Psoas muscle (tissue), 7 donors: ENCODE measurements at regions not wholly inside any gene's neighbourhood (a gene's known extent, or its start where the extent isn't known, plus 50 kb on each side); places are given as distances from the start of the nearest gene placed in this dataset.

Experiments
- ATAC-seq, 4 donors: fragments of 200-7000 bp; cut with Tn5 transposase; one replicate each; pipeline ENCODE4 v1.9.1; 2020; ENCODE audit warnings: moderate library complexity in 3 of 4, mild to moderate bottlenecking in 2 of 4
- DNase-seq, 2 donors: peaks; one replicate each; pipeline ENCODE4 v3.0.0-alpha.2; 2020
- H3K27ac ChIP-seq: fragments of 200-600 bp; one replicate; pipeline ENCODE4 v1.8.0; 2022
- H3K27me3 ChIP-seq, 3 donors: fragments of 200-600 bp in 1 of 3; one replicate each; pipeline versions ENCODE4 v1.6.1 to v1.8.0; 2013 to 2022; ENCODE audit warnings: low read length in 2 of 3, mild to moderate bottlenecking in 2 of 3, moderate library complexity in 1 of 3; ENCODE audit not compliant: insufficient read depth in 3 of 3
- H3K36me3 ChIP-seq, 2 donors: fragments of 200-600 bp in 1 of 2; one replicate each; pipeline versions ENCODE4 v1.6.1 to v1.8.0; 2013 to 2022; ENCODE audit warnings: low read depth in 1 of 2, mild to moderate bottlenecking in 1 of 2, moderate library complexity in 1 of 2; ENCODE audit not compliant: insufficient read depth in 1 of 2
- H3K4me1 ChIP-seq: fragments of 200-600 bp; one replicate; pipeline ENCODE4 v1.8.0; 2022
- H3K4me3 ChIP-seq: fragments of 200-600 bp; one replicate; pipeline ENCODE4 v1.8.0; 2022; ENCODE audit warnings: mild to moderate bottlenecking
- H3K9me3 ChIP-seq: fragments of 200-600 bp; one replicate; pipeline ENCODE4 v1.8.0; 2022
- CTCF ChIP-seq: fragments of 200-600 bp; IDR thresholded peaks from one replicate; pipeline ENCODE4 v1.8.0; 2022; ENCODE audit warnings: antibody characterized with exemption
- WGBS, 3 donors: extraction: QIAGEN DNeasy Blood & Tissue Kit; methylation state at CpG; one replicate each; pipeline versions ENCODE4 v1.1.6 to v1.1.7; 2013; 5-methylcytosine and 5-hydroxymethylcytosine counted together
- intact Hi-C, 2 donors: fragments of 100-400 bp; cut with DNase I; formaldehyde crosslinking; loops; one replicate each; pipeline versions ENCODE4 v1.11.0 to v1.14.2; 2022
- donor health status: healthy with polysubstance abuse.
- donor health status: DM: no; HTN: no; CAD: no; lungs with moderate emphysema.
- donor health status: Bipolar disorder and iron deficiency.
- donor health status: healthy.
- donor health status: DM: yes; HTN: yes; CAD: no.
- donor health status: DM: no; HTN: no; CAD: no.
- donor health status: DM: yes; HTN: yes; CAD: no.

GRCh38 chr5:4246447-4246846, 650.8 kb downstream of the IRX1 start:
- ATAC-seq (no peak), DNase-seq (no peak)
- H3K4me1 ChIP-seq, result no peaks in the 10 kb centered on the region
- intact Hi-C loops, result no loop called here
- TF ChIP-seq CTCF, result no peak
- H3K27me3 ChIP-seq, result no peaks in the 10 kb centered on the region
- 76 to 86% (median 82%) methylated on average over 2 of the region's 2 CpGs for WGBS, 3 donors
- H3K36me3 ChIP-seq, result no peaks in the 10 kb centered on the region
- no peak overlapping the region for H3K27ac ChIP-seq
- no peaks in the 10 kb centered on the region for H3K9me3 ChIP-seq
- H3K4me3 ChIP-seq, result no peak overlapping the region

- WGBS, 3 donors, result 84 to 89% (median 85%) methylated on average over 4 of the region's 4 CpGs
- Histone ChIP-seq H3K36me3 (no peaks in the 10 kb centered on the region), H3K9me3 (no peaks in the 10 kb centered on the region), H3K4me1 (no peaks in the 10 kb centered on the region), H3K27ac (no peak overlapping the region), H3K27me3 (no peaks in the 10 kb centered on the region), H3K4me3 (no peak overlapping the region)
- TF ChIP-seq CTCF, result no peak
- intact Hi-C loops, result no loop called here
- no peak for DNase-seq
- no peak for ATAC-seq
Observed at GRCh38 chr5:4250254-4250653, 654.6 kb downstream of the IRX1 start.

GRCh38 chr5:4252385-4252784, 656.8 kb downstream of the IRX1 start:
- Histone ChIP-seq H3K4me3 (no peak overlapping the region), H3K27me3 (no peaks in the 10 kb centered on the region), H3K36me3 (no peaks in the 10 kb centered on the region), H3K27ac (no peak overlapping the region), H3K4me1 (no peaks in the 10 kb centered on the region), H3K9me3 (no peaks in the 10 kb centered on the region)
- no peak for DNase-seq
- no peak for TF ChIP-seq CTCF
- ATAC-seq, result no peak
- intact Hi-C loops, result no loop called here
- WGBS, 3 donors, result 75 to 86% (median 86%) methylated on average over 4 of the region's 4 CpGs

GRCh38 chr5:4254736-4255135, 659.1 kb downstream of the IRX1 start:
- Histone ChIP-seq H3K4me3 (no peak overlapping the region), H3K27ac (no peak overlapping the region), H3K4me1 (no peaks in the 10 kb centered on the region), H3K27me3 (no peaks in the 10 kb centered on the region), H3K36me3 (no peaks in the 10 kb centered on the region), H3K9me3 (no peaks in the 10 kb centered on the region)
- TF ChIP-seq CTCF, result no peak
- 90 to 95% (median 91%) methylated on average over 6 of the region's 6 CpGs for WGBS, 3 donors
- DNase-seq (no peak), ATAC-seq (no peak)
- intact Hi-C loops, result no loop called here

GRCh38 chr5:4255441-4255840, 659.8 kb downstream of the IRX1 start:
- no peaks in the 10 kb centered on the region for H3K36me3 ChIP-seq
- DNase-seq, result no peak
- 77 to 92% (median 86%) methylated on average over 4 of the region's 4 CpGs for WGBS, 3 donors

More at GRCh38 chr5:4255441-4255840, 659.8 kb downstream of the IRX1 start:
- ATAC-seq, result no peak
- no peaks in the 10 kb centered on the region for H3K4me1 ChIP-seq
- H3K4me3 ChIP-seq, result no peak overlapping the region
- no peaks in the 10 kb centered on the region for H3K27me3 ChIP-seq
- H3K27ac ChIP-seq, result no peak overlapping the region
- no peak for TF ChIP-seq CTCF
- H3K9me3 ChIP-seq, result no peaks in the 10 kb centered on the region
- intact Hi-C loops, result no loop called here
